GM11168 (cell line): ENCODE measurements at regions not wholly inside any gene's neighbourhood (a gene's known extent, or its start where the extent isn't known, plus 50 kb on each side); places are given as distances from the start of the nearest gene placed in this dataset.

ENCODE experiments used
- in situ Hi-C: fragments of 300-500 bp; cut with MboI; formaldehyde crosslinking; loops from one replicate; pipeline ENCODE4 v1.12.0; 2022; ENCODE audit warnings: low sequenced_read_pairs; ENCODE audit not compliant: unreplicated experiment

GRCh38 chrX:69309074-69309792 lies 144.0 kb upstream of the PJA1 start:
- in situ Hi-C loops, result no loop called here

- in situ Hi-C loops, result no loop called here
Measured at GRCh38 chrX:69307756-69308155, 142.5 kb upstream of the PJA1 start.

DNA sequence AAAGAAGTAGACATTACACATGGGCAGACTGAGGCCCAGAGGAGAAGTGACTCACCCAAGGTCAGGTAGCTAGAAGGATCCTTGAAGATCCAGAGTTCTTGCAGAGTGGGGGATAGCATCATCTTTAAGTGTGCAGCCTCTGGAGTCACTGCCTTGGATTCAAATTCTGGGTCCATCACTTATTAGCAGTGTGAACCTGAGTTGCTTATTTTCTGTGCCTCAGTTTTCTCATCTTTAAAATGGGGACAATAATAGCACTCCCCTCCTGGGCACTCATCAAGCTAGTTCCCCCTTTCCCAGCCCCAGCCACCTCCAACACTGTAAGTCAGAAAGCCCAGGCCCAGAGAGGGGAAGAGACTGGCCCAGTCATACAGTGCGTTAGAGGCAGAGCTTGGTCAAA lies 141.8 kb upstream of the PJA1 start:
- in situ Hi-C loops, result no loop called here

GRCh38 chrX:69306063-69306404 lies 140.8 kb upstream of the PJA1 start:
- in situ Hi-C loops, result no loop called here

- in situ Hi-C loops, result no loop called here
Measured at GRCh38 chrX:69305333-69306062, 140.2 kb upstream of the PJA1 start.

DNA sequence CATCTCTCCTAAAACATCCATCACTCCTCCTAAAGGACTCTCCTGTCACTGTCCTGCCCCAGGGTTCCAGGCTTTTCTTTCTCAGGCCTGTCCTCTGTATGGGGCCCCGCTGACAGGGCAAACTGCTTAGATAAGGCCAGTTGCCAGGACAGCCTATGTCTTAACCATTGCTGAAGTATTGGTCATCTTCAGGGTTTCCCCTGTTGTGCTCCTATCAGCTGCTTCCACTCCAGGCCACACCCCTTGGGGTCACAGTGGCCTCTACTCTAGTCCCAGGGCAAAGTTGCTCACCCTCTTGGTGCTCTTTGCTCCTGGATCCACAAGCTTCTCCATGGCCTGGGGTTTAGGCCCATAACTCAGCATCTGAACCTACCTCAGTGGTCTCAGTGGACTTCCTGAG lies 138.0 kb upstream of the PJA1 start:
- in situ Hi-C loops, result no loop called here

GRCh38 chrX:69299951-69300714 lies 134.9 kb upstream of the PJA1 start:
- in situ Hi-C loops, result no loop called here

DNA sequence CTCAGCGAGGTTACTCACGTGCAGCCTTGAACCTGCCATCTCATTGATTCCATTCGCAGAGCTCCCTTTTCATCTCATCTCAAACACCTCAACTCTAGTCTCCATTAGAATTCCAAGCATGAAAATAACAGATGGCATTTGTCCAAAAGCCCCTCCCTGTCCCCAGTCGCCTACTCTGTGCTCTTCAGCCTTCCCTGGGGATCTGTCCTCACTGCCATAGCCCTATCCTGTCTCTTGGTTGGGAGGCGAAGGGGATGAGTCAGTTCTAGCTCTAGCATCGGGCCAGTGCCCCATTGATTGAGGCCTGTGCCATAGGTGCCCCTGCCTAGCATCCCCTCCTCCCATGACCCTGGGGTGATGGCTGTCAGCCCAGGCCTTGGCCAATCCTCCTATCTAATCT lies 134.0 kb upstream of the PJA1 start:
- in situ Hi-C loops, result no loop called here

DNA sequence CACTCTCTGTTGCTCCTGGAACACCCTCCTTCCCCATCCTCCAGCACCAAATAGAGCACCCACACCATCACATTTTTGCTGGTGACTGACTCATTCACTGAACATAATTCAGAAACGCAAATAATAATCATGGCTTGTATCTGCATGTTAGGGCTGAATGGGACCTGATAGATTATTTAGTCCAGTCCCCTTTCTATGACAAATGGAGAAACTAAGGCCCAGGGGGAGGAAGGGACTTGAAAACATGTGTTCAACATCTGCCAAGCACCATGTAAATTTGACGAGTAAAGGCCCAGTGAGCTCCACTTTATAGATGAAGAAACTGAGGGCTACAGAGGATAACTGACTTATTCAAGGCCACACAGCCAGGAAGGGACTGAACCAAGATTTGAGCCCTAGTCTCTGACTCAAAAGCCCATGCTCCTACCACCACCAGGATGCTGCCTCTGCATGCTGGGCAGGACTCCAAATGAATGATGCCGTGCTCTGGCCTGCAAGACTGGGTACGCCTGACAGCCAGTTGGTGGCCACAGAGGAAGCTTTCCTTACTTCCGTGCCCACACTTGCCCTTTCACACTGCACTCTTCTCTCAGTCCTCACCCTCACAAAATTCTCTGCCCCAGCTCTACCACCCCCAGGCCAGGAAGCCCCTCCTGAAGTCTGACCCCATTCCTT lies 133.3 kb upstream of the PJA1 start:
- in situ Hi-C loops, result no loop called here

DNA sequence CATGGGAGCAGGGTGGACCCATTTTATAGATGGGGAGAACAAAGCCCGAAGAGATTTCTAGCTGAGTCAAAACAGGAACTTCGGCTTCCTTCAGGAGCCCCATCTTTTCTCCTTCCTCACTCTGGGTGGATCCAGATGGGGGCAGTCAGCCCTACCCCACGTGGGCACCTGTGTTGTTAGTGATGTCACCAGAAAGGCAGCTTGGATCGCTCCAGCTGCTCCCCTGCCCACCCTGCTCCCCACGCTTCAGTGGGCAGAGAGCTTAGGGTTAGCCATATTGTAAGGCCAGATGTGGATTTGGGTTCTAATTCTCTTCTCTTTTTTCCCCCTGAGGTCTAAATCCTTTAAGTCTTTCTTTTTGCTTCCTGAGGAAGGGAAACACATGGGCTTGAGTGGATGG lies 132.3 kb upstream of the PJA1 start:
- in situ Hi-C loops, result no loop called here

- in situ Hi-C loops, result no loop called here
Measured at GRCh38 chrX:69293776-69294601, 128.7 kb upstream of the PJA1 start.

DNA sequence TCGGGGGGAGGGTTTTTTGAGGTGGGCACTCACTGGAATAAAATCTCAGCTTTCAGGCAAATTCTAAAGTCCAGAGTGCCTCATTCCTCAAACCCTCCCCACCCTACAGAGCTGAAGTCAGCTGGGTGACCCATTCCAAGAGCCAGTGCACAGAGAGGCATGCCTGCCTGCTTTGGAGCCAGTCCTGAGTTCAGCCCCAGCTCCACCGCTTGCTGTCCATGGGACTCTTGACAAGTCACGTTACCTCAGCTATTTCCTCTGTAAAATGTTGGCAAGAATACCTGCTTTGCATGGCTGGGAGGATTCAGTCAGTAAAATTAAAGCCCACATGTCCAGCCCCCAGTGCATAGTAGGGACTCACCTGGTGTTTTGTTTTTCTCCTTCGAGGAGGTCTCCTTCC lies 125.9 kb upstream of the PJA1 start:
- in situ Hi-C loops, result no loop called here

DNA sequence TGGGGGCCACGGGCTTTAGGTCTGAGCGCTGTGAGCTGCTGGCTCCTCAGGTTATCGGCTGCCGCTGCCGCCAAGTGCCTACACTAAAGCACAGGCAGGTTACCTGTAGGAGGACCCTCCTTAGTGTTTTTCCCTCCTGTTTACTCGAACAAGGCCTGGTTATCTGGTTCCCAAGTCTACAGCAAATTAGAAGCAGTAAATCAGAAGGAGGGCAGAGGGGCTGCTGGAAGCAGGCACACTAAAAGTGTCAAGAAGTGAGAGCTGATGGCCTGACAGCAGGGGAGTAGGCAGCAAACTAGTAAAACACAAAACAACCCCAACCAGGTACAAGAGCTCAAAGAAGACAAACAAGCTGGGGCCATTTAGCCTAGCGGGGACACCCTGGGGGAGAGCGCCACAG lies 125.0 kb upstream of the PJA1 start:
- in situ Hi-C loops, result no loop called here

- in situ Hi-C loops, result no loop called here
Measured at GRCh38 chrX:69289793-69290123, 124.5 kb upstream of the PJA1 start.

- in situ Hi-C loops, result no loop called here
Measured at GRCh38 chrX:69289046-69289792, 124.0 kb upstream of the PJA1 start.

- in situ Hi-C loops, result no loop called here
Measured at GRCh38 chrX:69287095-69287494, 121.8 kb upstream of the PJA1 start.

- in situ Hi-C loops, result no loop called here
Measured at GRCh38 chrX:69286565-69286906, 121.3 kb upstream of the PJA1 start.

DNA sequence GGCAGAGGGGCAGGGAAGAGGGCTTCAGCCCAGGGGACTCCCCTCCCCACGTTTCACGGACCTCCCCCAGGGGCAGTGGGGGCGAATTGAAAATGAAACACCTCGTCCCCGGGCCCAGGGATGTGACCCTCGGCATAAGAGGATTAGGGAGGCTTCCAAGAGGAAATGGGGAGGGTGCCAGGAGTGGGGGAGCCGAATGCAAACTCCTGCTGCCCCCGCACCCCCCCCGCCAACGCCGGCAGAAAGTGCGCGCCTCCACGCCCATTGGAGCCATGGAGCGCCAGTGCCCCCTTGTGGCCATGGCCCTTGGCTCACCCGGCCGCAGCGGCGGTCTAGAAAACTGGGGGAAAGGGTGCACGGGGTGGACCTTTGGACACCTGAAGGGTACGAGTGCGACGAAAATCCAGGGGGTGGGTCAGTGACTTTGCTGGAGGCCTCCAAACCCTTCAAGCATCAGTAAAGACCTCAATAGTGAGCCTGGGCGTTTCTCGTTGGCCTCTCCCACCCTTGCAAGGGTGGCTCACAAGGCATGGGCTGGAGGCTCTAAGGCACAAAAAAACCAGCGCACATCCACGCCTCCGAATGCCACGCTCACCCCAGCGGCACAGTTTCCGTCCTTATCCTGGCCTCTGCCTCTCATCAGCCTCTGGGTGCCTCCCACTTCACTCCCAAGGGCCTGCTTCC lies 120.8 kb upstream of the PJA1 start:
- in situ Hi-C loops, result no loop called here

DNA sequence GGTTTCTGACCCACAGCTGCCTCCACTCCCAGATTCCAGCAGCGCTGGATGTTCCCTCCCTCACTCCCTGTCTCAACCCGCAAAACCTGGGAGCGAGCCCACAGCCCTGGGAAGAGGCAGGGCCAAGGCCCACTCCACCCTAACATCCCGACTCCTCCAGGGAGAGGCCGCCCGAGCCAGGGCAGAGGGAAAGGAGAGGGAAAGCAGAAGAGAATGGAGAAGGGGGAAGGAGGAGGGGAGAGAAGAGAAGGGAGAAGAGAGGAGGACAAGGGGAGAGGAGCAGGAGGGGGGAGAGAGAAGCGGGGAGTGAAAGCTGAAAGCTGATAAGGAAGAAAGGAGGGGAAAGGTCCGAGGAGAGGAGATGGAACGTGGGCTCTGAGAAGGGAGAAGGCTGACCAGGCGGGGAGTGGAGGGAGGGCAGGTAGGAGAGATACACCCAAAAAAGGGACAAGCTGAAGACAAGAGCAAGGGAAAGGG lies 120.2 kb upstream of the PJA1 start:
- in situ Hi-C loops, result no loop called here
